ENCODE measurements at regions not wholly inside any gene's neighbourhood (a gene's known extent, or its start where the extent isn't known, plus 50 kb on each side); places are given as distances from the start of the nearest gene placed in this dataset.

DNA sequence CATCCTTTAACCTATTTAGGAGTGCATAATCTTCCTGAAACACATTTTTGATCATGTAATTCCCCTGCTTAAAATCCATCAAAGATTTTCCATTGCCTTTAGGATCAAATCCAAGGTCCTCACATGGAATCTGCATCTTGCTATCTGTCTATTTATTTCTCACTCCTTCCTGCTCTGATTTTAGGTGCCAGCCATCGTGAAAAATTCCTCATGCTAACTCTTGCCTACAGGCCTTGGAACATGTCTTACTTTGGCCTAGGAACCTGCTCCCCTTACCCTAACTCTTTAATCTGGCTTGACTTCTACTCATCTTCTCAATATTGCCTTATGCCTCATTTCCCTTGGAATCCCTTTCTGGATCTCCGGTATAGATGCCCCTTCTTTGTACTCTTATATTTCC is 1074.3 kb downstream of the TTLL7 start:
- intact Hi-C loops (cut with micrococcal nuclease): no loop called here
- DNase-seq (ENCODE audit: low spot score): no peak
- Mint-ChIP-seq H3K36me3 (ENCODE audit: low read depth) (no peaks in the 10 kb centered on the region), H3K27ac (no peak overlapping the region), H3K4me1 (ENCODE audit: low read depth) (no peaks in the 10 kb centered on the region), H3K27me3 (ENCODE audit: low read depth) (no peaks in the 10 kb centered on the region), H3K4me3 (ENCODE audit: low read depth) (no peak overlapping the region), H3K9me3 (no peaks in the 10 kb centered on the region)

DNA sequence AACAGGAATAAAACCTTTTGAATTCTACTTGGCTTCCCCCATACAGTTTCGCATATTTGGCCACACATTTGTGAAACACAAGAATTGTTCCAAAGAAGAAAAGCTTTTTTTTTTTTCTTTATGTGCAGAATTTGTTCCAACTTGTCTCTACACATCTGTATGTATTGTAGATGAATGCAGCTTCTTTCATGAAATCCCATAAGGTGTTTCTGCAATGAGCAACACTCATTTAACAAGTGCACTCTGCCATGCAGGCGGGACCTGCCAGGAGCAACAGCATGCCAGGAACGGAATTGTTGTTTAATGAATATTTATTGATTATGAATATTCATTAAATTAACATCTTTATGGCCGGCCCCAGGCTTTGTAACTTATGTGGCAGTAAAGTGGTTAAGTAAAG is 1075.0 kb downstream of the TTLL7 start:
- no peaks in the 10 kb centered on the region for H3K27me3 Mint-ChIP-seq (ENCODE audit: low read depth)
- H3K4me3 Mint-ChIP-seq (ENCODE audit: low read depth): no peak overlapping the region
- H3K27ac Mint-ChIP-seq: no peak overlapping the region
- no peaks in the 10 kb centered on the region for H3K4me1 Mint-ChIP-seq (ENCODE audit: low read depth)
- DNase-seq (ENCODE audit: low spot score): no peak
- H3K36me3 Mint-ChIP-seq (ENCODE audit: low read depth): no peaks in the 10 kb centered on the region
- intact Hi-C loops (cut with micrococcal nuclease): no loop called here
- H3K9me3 Mint-ChIP-seq: no peaks in the 10 kb centered on the region

DNA sequence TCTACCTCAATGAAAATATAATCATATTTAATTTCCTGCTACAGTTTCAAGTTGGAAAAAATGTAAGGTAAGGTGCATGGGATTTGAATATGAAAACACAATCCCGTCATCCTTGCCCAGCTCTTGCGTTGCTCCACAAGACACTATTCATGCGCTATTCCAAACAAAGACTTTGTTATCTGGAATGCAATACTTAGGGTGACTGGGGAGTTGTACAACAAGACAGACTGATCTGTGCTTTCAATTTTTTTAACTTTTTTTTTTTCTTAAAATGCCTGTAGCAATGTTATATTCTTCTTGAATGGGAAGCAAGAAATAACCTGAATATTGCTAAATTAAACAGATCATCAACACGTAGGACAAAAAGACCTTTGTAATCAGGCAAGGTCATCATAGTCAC is 1077.2 kb downstream of the TTLL7 start:
- no peaks in the 10 kb centered on the region for H3K36me3 Mint-ChIP-seq (ENCODE audit: low read depth)
- no peak for DNase-seq (ENCODE audit: low spot score)
- no peaks in the 10 kb centered on the region for H3K4me1 Mint-ChIP-seq (ENCODE audit: low read depth)
- H3K27me3 Mint-ChIP-seq (ENCODE audit: low read depth): no peaks in the 10 kb centered on the region
- no peaks in the 10 kb centered on the region for H3K9me3 Mint-ChIP-seq
- no peak overlapping the region for H3K27ac Mint-ChIP-seq
- H3K4me3 Mint-ChIP-seq (ENCODE audit: low read depth): no peak overlapping the region
- intact Hi-C loops (cut with micrococcal nuclease): no loop called here

DNA sequence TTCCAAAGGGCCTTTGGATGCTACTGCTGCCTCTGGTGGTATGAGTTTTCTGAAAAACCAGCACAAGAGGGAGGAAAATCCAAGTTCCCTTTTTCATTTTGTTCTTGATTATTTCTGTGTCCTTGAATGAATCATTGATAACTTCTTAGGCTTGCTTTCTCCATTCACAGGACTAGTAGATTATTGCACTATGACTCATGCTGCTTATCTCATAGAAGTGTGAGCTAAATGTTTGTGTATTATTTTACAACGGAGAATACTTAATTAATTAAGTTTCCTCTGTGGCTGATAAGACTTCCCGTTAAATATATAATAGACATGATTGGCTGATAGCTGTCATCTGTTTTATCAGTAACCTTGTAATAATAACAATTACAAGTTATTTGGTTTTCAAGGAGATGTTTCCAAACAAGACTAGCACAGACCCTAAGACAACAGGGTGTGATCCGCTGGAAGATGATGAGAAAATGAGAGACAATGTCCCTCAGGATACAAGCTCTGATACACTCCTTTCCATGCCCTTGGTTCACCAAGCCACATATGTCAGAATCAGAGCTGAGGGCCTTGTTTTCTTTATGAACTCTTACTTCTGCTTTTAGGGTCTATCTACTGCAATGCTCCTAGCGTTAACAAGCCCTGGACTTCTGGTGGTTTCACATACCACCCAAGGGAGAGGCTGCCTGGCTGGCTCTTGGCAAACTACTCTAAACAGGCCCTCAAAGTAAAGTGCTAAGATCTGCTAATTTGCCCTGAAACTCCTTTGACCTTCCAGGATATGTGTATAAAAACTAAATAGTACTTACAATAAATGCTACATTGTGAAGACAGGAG is 1078.3 kb downstream of the TTLL7 start:
- no peaks in the 10 kb centered on the region for H3K36me3 Mint-ChIP-seq (ENCODE audit: low read depth)
- intact Hi-C loops (cut with micrococcal nuclease): no loop called here
- DNase-seq (ENCODE audit: low spot score): no peak
- H3K4me3 Mint-ChIP-seq (ENCODE audit: low read depth): no peak overlapping the region
- H3K27me3 Mint-ChIP-seq (ENCODE audit: low read depth): no peaks in the 10 kb centered on the region
- H3K4me1 Mint-ChIP-seq (ENCODE audit: low read depth): no peaks in the 10 kb centered on the region
- no peak overlapping the region for H3K27ac Mint-ChIP-seq
- H3K9me3 Mint-ChIP-seq: no peaks in the 10 kb centered on the region

DNA sequence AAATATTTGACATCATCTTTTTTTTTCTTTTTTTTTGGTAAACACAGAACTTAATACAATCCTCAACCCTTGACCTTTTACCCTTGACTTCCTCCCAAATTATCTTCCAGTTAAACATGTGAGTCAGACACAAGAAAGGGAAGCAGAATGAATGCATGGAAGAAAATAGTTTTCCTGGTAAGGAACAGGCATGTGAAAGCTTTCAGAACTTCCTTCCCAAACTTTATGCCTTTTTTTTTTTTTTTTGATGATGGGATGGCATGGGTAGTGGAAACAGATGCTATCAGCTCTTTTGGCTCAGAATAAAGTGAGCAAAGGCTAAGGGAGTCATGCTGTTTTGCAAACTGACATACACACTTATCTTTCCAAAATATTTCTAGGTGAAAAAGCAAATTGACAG is 1079.1 kb downstream of the TTLL7 start:
- no peak for DNase-seq (ENCODE audit: low spot score)
- Mint-ChIP-seq H3K4me1 (ENCODE audit: low read depth) (no peaks in the 10 kb centered on the region), H3K4me3 (ENCODE audit: low read depth) (no peak overlapping the region), H3K27me3 (ENCODE audit: low read depth) (no peaks in the 10 kb centered on the region), H3K9me3 (no peaks in the 10 kb centered on the region), H3K27ac (no peak overlapping the region), H3K36me3 (ENCODE audit: low read depth) (no peaks in the 10 kb centered on the region)
- intact Hi-C loops (cut with micrococcal nuclease): no loop called here

DNA sequence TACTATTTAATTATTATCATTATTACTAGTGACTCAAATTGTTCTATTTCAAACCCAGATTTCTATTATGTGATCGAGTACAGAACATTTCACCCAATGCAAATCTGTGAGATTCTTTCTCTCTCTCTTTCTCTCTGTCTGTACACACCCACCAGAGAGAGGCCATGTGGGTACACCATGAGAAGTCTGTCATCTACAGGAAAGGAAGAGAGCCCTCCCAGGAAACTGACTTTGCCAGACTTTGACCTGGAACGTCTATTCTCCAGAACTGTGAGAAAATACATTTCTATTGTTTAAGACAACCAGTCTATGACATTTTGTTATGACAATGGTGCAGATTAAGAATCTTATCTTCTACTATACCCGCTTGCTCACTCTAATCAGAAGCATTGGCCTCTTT is 1091.6 kb downstream of the TTLL7 start:
- H3K27ac Mint-ChIP-seq: no peak overlapping the region
- H3K36me3 Mint-ChIP-seq (ENCODE audit: low read depth): no peaks in the 10 kb centered on the region
- no peaks in the 10 kb centered on the region for H3K27me3 Mint-ChIP-seq (ENCODE audit: low read depth)
- intact Hi-C loops (cut with micrococcal nuclease): no loop called here
- no peak overlapping the region for H3K4me3 Mint-ChIP-seq (ENCODE audit: low read depth)
- H3K9me3 Mint-ChIP-seq: no peaks in the 10 kb centered on the region
- H3K4me1 Mint-ChIP-seq (ENCODE audit: low read depth): no peaks in the 10 kb centered on the region
- no peak for DNase-seq (ENCODE audit: low spot score)

DNA sequence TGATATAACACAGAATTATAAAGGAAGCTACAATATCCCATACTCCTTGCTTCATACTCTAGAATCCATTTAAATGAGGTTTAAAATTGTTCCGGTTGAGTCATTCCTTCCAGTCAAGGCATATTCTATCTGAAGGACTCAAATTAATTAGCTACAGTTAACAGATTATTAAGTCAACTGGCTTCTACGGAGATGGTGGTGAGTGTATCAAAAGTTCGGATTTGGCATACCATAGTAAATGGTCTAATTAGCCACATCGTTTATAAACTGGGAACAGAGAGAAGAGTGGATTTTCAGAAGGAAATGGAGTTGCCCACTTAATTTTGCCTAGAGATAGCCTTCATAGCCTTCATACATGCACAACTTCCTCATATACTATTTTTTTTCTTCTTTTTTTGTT is 1095.3 kb downstream of the TTLL7 start:
- Mint-ChIP-seq H3K36me3 (ENCODE audit: low read depth) (no peaks in the 10 kb centered on the region), H3K27me3 (ENCODE audit: low read depth) (no peaks in the 10 kb centered on the region), H3K4me1 (ENCODE audit: low read depth) (no peaks in the 10 kb centered on the region), H3K4me3 (ENCODE audit: low read depth) (no peak overlapping the region), H3K27ac (no peak overlapping the region), H3K9me3 (no peaks in the 10 kb centered on the region)
- intact Hi-C loops (cut with micrococcal nuclease): no loop called here
- no peak for DNase-seq (ENCODE audit: low spot score)

DNA sequence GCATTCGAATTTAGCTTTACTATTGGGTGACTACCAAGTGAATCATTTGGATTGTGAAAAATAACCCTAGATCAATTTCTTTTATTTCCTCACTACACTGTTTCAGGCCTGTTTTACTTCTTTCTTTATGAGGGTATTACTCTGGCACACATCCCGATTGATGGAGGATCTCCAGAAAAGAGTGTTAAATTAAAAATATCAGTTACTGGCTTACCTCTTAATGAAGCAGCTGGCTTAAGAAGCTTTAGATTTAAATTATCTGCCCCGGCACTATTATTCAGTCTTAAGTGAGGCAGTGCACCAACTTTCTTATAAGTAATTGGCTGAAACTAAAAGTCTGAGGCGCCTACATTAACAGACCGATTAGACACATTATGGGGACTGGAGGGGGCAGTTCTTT is 1097.4 kb downstream of the TTLL7 start:
- Mint-ChIP-seq H3K9me3 (no peaks in the 10 kb centered on the region), H3K4me1 (ENCODE audit: low read depth) (no peaks in the 10 kb centered on the region), H3K27me3 (ENCODE audit: low read depth) (no peaks in the 10 kb centered on the region), H3K4me3 (ENCODE audit: low read depth) (no peak overlapping the region), H3K36me3 (ENCODE audit: low read depth) (no peaks in the 10 kb centered on the region), H3K27ac (no peak overlapping the region)
- DNase-seq (ENCODE audit: low spot score): no peak
- intact Hi-C loops (cut with micrococcal nuclease): no loop called here

DNA sequence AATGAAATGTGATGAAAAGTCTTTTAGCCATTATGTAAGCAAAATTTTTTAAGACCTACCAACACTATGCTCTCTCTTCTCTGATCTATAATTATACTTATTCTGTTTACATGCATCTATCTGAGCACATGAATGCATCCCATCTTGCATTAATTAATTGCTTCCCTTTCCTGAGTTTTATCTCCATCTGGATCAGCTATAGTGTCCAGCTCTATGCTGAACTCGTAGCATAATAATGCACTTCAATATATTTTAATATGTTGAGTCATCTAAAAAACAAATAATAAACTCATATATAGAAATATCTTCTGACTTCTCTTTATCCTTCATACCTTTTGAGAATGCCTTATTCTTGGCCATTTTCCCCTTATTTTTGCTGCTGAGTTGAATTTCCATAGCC is 1097.8 kb downstream of the TTLL7 start:
- Mint-ChIP-seq H3K4me1 (ENCODE audit: low read depth) (no peaks in the 10 kb centered on the region), H3K36me3 (ENCODE audit: low read depth) (no peaks in the 10 kb centered on the region), H3K9me3 (no peaks in the 10 kb centered on the region), H3K27ac (no peak overlapping the region), H3K27me3 (ENCODE audit: low read depth) (no peaks in the 10 kb centered on the region), H3K4me3 (ENCODE audit: low read depth) (no peak overlapping the region)
- DNase-seq (ENCODE audit: low spot score): no peak
- intact Hi-C loops (cut with micrococcal nuclease): no loop called here

DNA sequence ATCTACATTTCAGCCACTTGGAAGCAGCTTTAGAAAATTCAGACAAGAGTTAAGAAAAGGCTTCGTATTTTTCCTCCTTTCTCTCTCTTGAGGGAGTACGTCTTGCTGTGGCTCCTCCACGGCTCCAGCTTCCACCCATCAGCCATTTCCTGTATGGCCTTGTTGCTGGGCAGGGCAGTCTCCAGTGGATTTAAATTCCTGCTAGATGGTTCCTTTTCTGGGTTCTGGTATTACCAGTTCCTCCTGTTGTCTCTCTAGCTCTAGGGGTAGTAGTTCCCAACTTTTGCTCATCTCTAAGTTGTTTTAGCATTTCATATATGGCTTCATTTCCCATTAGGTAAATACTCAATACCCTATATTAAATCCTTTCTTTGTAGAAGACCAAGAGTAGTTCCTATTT is 1098.3 kb downstream of the ADGRL2 start:
- Mint-ChIP-seq H3K27me3 (ENCODE audit: low read depth) (no peaks in the 10 kb centered on the region), H3K9me3 (no peaks in the 10 kb centered on the region), H3K4me3 (ENCODE audit: low read depth) (no peak overlapping the region), H3K4me1 (ENCODE audit: low read depth) (no peaks in the 10 kb centered on the region), H3K27ac (no peak overlapping the region), H3K36me3 (ENCODE audit: low read depth) (no peaks in the 10 kb centered on the region)
- DNase-seq (ENCODE audit: low spot score): no peak
- intact Hi-C loops (cut with micrococcal nuclease): no loop called here

DNA sequence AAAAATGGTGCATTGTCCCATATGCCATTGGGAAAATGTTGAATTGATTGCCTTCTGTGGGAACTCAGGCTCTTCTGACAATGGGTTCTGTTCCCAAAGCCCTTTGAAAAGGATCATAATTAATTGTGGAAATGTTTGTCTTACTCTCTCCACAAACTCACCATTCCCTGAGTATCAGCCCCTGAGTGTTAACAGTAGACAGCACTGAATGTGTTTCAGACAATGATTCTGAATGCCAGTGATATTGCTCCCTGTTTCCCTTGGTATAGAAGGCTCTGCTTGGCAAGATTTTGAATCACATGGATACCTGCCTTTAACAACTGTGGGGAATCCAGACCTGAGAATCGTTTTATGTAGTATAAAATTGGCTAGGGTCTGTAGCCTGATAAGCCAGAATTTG is 1096.8 kb downstream of the ADGRL2 start:
- no peaks in the 10 kb centered on the region for H3K9me3 Mint-ChIP-seq
- no peaks in the 10 kb centered on the region for H3K4me1 Mint-ChIP-seq (ENCODE audit: low read depth)
- DNase-seq (ENCODE audit: low spot score): no peak
- no peak overlapping the region for H3K4me3 Mint-ChIP-seq (ENCODE audit: low read depth)
- intact Hi-C loops (cut with micrococcal nuclease): no loop called here
- H3K36me3 Mint-ChIP-seq (ENCODE audit: low read depth): no peaks in the 10 kb centered on the region
- no peaks in the 10 kb centered on the region for H3K27me3 Mint-ChIP-seq (ENCODE audit: low read depth)
- H3K27ac Mint-ChIP-seq: no peak overlapping the region

DNA sequence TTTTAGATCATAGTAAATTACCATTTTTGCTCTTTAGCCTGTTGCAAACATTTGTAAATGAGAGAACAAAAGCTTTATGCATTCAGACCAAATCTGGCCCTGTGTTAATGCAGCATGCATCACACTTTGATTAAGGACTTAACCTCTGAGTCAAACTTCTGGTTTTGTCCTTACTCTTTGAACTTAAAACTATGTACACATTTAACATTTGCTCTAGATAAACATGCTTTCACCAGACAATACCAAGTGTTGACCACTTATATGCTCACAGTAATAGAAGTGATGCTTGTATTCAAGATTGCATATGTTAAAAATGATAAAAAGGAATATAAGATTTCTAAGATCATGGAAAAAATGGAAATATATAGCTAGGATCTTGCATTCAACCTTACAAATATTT is 1095.3 kb downstream of the ADGRL2 start:
- no peaks in the 10 kb centered on the region for H3K4me1 Mint-ChIP-seq (ENCODE audit: low read depth)
- H3K27ac Mint-ChIP-seq: no peak overlapping the region
- no peak overlapping the region for H3K4me3 Mint-ChIP-seq (ENCODE audit: low read depth)
- no peaks in the 10 kb centered on the region for H3K27me3 Mint-ChIP-seq (ENCODE audit: low read depth)
- H3K9me3 Mint-ChIP-seq: no peaks in the 10 kb centered on the region
- intact Hi-C loops (cut with micrococcal nuclease): no loop called here
- no peaks in the 10 kb centered on the region for H3K36me3 Mint-ChIP-seq (ENCODE audit: low read depth)
- DNase-seq (ENCODE audit: low spot score): no peak

DNA sequence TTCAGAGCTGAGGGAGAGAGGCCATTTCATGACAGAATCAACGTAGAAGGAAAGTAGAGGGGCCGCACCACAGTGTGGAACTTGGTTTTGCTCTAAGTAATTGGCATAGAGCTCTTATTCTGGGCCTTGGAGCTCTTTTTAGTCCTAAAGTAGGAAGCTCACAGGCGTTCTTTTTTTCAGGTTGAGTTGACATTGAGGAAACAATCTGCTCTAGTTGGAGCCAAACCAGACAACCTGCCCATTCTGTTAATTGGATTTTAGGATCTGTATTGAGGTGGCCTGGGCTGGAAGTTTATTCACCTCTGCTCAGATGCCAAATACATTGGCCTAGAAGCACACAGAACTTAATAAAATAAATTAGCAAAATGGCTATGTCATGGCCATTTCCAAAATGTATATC is 1093.9 kb downstream of the ADGRL2 start:
- H3K36me3 Mint-ChIP-seq (ENCODE audit: low read depth): no peaks in the 10 kb centered on the region
- no peak overlapping the region for H3K27ac Mint-ChIP-seq
- H3K27me3 Mint-ChIP-seq (ENCODE audit: low read depth): no peaks in the 10 kb centered on the region
- DNase-seq (ENCODE audit: low spot score): no peak
- no peaks in the 10 kb centered on the region for H3K9me3 Mint-ChIP-seq
- intact Hi-C loops (cut with micrococcal nuclease): no loop called here
- no peak overlapping the region for H3K4me3 Mint-ChIP-seq (ENCODE audit: low read depth)
- H3K4me1 Mint-ChIP-seq (ENCODE audit: low read depth): no peaks in the 10 kb centered on the region

Data from activated T-helper 2 cell treated with anti-CD3 and anti-CD28 coated beads, Interferon-gamma antibody, Interleukin-2, Interleukin-4, amounts not matched to agents 10 μg/mL and 5 μg/mL and 100 μg/mL, durations not matched to agents 14 hours and 24 hours and 36 hours (primary cell).